ENCODE measurements at regions not wholly inside any gene's neighbourhood (a gene's known extent, or its start where the extent isn't known, plus 50 kb on each side); places are given as distances from the start of the nearest gene placed in this dataset.

- DNase-seq (ENCODE audit: insufficient read length, low spot score, missing footprints): no peak
- Histone ChIP-seq H2AFZ (ENCODE audit: low read length) (no peak overlapping the region), H3K79me2 (ENCODE audit: insufficient read depth, low read length) (no peaks in the 10 kb centered on the region), H4K20me1 (ENCODE audit: insufficient read depth, low read length) (no peaks in the 10 kb centered on the region), H3K27me3 (ENCODE audit: insufficient read depth, low read length) (no peaks in the 10 kb centered on the region), H3K4me1 (ENCODE audit: insufficient read depth, low read length) (no peaks in the 10 kb centered on the region), H3K4me2 (ENCODE audit: insufficient read depth, low read length) (no peak overlapping the region), H3K4me3 (ENCODE audit: insufficient read depth, low read length) (no peak overlapping the region), H3K27ac (ENCODE audit: low read depth, low read length) (no peak overlapping the region), H3K9me3 (ENCODE audit: low read depth, low read length) (no peaks in the 10 kb centered on the region), H3K36me3 (ENCODE audit: insufficient read depth, low read length) (no peaks in the 10 kb centered on the region)
- TF ChIP-seq CTCF (IDR thresholded peaks at IDR 0.05; ENCODE audit: extremely low read depth, low read depth, low read length): no peak
Measured at GRCh38 chr12:107545737-107546353, 139.8 kb upstream of the PWP1 start.

- Histone ChIP-seq H3K4me1 (ENCODE audit: insufficient read depth, low read length) (no peaks in the 10 kb centered on the region), H3K36me3 (ENCODE audit: insufficient read depth, low read length) (no peaks in the 10 kb centered on the region), H2AFZ (ENCODE audit: low read length) (no peak overlapping the region), H4K20me1 (ENCODE audit: insufficient read depth, low read length) (no peaks in the 10 kb centered on the region), H3K27me3 (ENCODE audit: insufficient read depth, low read length) (no peaks in the 10 kb centered on the region), H3K4me3 (ENCODE audit: insufficient read depth, low read length) (no peak overlapping the region), H3K27ac (ENCODE audit: low read depth, low read length) (no peak overlapping the region), H3K9me3 (ENCODE audit: low read depth, low read length) (no peaks in the 10 kb centered on the region), H3K4me2 (ENCODE audit: insufficient read depth, low read length) (no peak overlapping the region), H3K79me2 (ENCODE audit: insufficient read depth, low read length) (no peaks in the 10 kb centered on the region)
- no peak for DNase-seq (ENCODE audit: insufficient read length, low spot score, missing footprints)
- no peak for TF ChIP-seq CTCF (IDR thresholded peaks at IDR 0.05; ENCODE audit: extremely low read depth, low read depth, low read length)
Measured at GRCh38 chr12:107547389-107547788, 138.2 kb upstream of the PWP1 start.

GRCh38 chr12:107549651-107550480, 135.7 kb upstream of the PWP1 start:
- TF ChIP-seq CTCF (IDR thresholded peaks at IDR 0.05; ENCODE audit: extremely low read depth, low read depth, low read length): no peak
- Histone ChIP-seq H3K4me3 (ENCODE audit: insufficient read depth, low read length) (no peak overlapping the region), H3K9me3 (ENCODE audit: low read depth, low read length) (no peaks in the 10 kb centered on the region), H2AFZ (ENCODE audit: low read length) (no peak overlapping the region), H3K27ac (ENCODE audit: low read depth, low read length) (no peak overlapping the region), H3K4me1 (ENCODE audit: insufficient read depth, low read length) (no peaks in the 10 kb centered on the region), H3K36me3 (ENCODE audit: insufficient read depth, low read length) (no peaks in the 10 kb centered on the region), H3K79me2 (ENCODE audit: insufficient read depth, low read length) (no peaks in the 10 kb centered on the region), H3K4me2 (ENCODE audit: insufficient read depth, low read length) (no peak overlapping the region), H3K27me3 (ENCODE audit: insufficient read depth, low read length) (no peaks in the 10 kb centered on the region), H4K20me1 (ENCODE audit: insufficient read depth, low read length) (no peaks in the 10 kb centered on the region)
- no peak for DNase-seq (ENCODE audit: insufficient read length, low spot score, missing footprints)

- Histone ChIP-seq H3K79me2 (ENCODE audit: insufficient read depth, low read length) (no peaks in the 10 kb centered on the region), H3K4me1 (ENCODE audit: insufficient read depth, low read length) (no peaks in the 10 kb centered on the region), H3K4me2 (ENCODE audit: insufficient read depth, low read length) (no peak overlapping the region), H3K4me3 (ENCODE audit: insufficient read depth, low read length) (no peak overlapping the region), H3K9me3 (ENCODE audit: low read depth, low read length) (no peaks in the 10 kb centered on the region), H4K20me1 (ENCODE audit: insufficient read depth, low read length) (no peaks in the 10 kb centered on the region), H3K27me3 (ENCODE audit: insufficient read depth, low read length) (no peaks in the 10 kb centered on the region), H3K27ac (ENCODE audit: low read depth, low read length) (no peak overlapping the region), H3K36me3 (ENCODE audit: insufficient read depth, low read length) (no peaks in the 10 kb centered on the region), H2AFZ (ENCODE audit: low read length) (no peak overlapping the region)
- TF ChIP-seq CTCF (IDR thresholded peaks at IDR 0.05; ENCODE audit: extremely low read depth, low read depth, low read length): no peak
- DNase-seq (ENCODE audit: insufficient read length, low spot score, missing footprints): no peak
Measured at GRCh38 chr12:107551434-107551833, 134.2 kb upstream of the PWP1 start.
